Common myeloid progenitor, CD34-positive (primary cell): ENCODE measurements at regions not wholly inside any gene's neighbourhood (a gene's known extent, or its start where the extent isn't known, plus 50 kb on each side); places are given as distances from the start of the nearest gene placed in this dataset.

ENCODE experiments used
- CTCF ChIA-PET: fragments of 350-600 bp; sonication (Branson Sonifier 250); formaldehyde crosslinking; loops from one replicate; lab custom pipeline; 2021; ENCODE audit warnings: antibody characterized with exemption; lab: Charles Lee
- POLR2A ChIA-PET: fragments of 350-600 bp; sonication (Branson Sonifier 250); formaldehyde crosslinking; loops from one replicate; lab custom pipeline; 2021; ENCODE audit warnings: antibody characterized with exemption; lab: Charles Lee
- DNase-seq, 3 donors: peaks; one replicate each; pipeline versions ENCODE4 v3.0.0 to v3.0.0-alpha.2; 2013
- H3K27ac ChIP-seq, 2 experiments: 1 replicate in 1 of 2; 2 replicates in 1 of 2; pipeline ENCODE4 v1.7.0; 2013; ENCODE audit warnings: inconsistent platforms in 2 of 2, low read length in 2 of 2, mild to moderate bottlenecking in 2 of 2, low read depth in 1 of 2, moderate library complexity in 1 of 2; ENCODE audit not compliant: severe bottlenecking in 2 of 2, insufficient read depth in 1 of 2, poor library complexity in 1 of 2
- H3K27me3 ChIP-seq, 5 experiments: replicated peaks in 2 of 5; 1 replicate in 3 of 5; 2 replicates in 2 of 5; pipeline versions ENCODE4 v1.6.1 to v1.7.0; 2013; ENCODE audit warnings: low read length in 4 of 5, mild to moderate bottlenecking in 2 of 5, moderate library complexity in 2 of 5, inconsistent platforms in 1 of 5; ENCODE audit not compliant: insufficient read depth in 5 of 5, control insufficient read depth in 4 of 5
- H3K36me3 ChIP-seq, 4 experiments: 1 replicate in 2 of 4; 2 replicates in 2 of 4; pipeline versions ENCODE4 v1.6.1 to v1.7.0; 2013; ENCODE audit warnings: low read length in 3 of 4, control low read depth in 1 of 4, mild to moderate bottlenecking in 1 of 4; ENCODE audit not compliant: control insufficient read depth in 4 of 4, insufficient read depth in 4 of 4
- H3K4me1 ChIP-seq, 4 experiments: 1 replicate in 3 of 4; 2 replicates in 1 of 4; pipeline versions ENCODE4 v1.6.1 to v1.7.1; 2013; ENCODE audit warnings: low read length in 3 of 4, mild to moderate bottlenecking in 3 of 4, control low read depth in 1 of 4, inconsistent platforms in 1 of 4, moderate library complexity in 1 of 4; ENCODE audit not compliant: control insufficient read depth in 4 of 4, insufficient read depth in 4 of 4; ENCODE audit errors: control extremely low read depth in 1 of 4
- H3K4me3 ChIP-seq, 7 experiments: 1 replicate in 4 of 7; 2 replicates in 3 of 7; pipeline versions ENCODE4 v1.5.1 to v1.7.0; 2013; ENCODE audit warnings: mild to moderate bottlenecking in 7 of 7, low read length in 6 of 7, moderate library complexity in 6 of 7, inconsistent platforms in 2 of 7, low read depth in 2 of 7, control low read depth in 1 of 7; ENCODE audit not compliant: insufficient read depth in 4 of 7, control insufficient read depth in 1 of 7; ENCODE audit errors: extremely low read depth in 1 of 7
- H3K9me3 ChIP-seq, 5 experiments: 1 replicate in 4 of 5; 2 replicates in 1 of 5; pipeline versions ENCODE4 v1.6.1 to v1.7.1; 2013; ENCODE audit warnings: low read length in 4 of 5, mild to moderate bottlenecking in 2 of 5, inconsistent platforms in 1 of 5, low read depth in 1 of 5, moderate library complexity in 1 of 5; ENCODE audit not compliant: control insufficient read depth in 4 of 5, insufficient read depth in 2 of 5; ENCODE audit errors: control extremely low read depth in 1 of 5
- WGBS: methylation state at CpG from one replicate; pipeline ENCODE4 v1.1.5; 2013; ENCODE audit not compliant: insufficient coverage; 5-methylcytosine and 5-hydroxymethylcytosine counted together

DNA sequence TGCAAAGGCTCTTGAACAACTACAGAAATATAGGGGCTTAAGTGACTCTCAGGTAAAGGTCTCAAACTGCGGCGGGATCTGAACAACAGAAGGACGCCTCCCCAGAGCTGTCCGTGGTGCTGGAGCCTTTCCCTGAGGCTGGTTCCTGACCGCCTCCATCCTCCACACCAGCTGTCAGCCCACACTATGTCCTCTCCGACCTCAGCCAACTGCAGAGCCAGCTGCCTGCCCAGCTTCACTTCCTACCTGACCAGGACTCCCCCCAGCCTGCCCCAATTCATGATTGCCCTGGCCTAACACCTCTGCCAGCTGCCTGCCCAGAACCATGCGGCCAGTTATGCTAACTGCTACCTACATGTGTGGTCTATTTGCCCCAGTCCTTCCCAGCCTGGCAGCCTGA lies 63.6 kb upstream of the ZC3H12A start:
- Histone ChIP-seq H3K4me3 (no peak overlapping the region), H3K36me3 (no peaks in the 10 kb centered on the region), H3K27me3 (peaks cover 0 to 10% (median 0%) of the 10 kb centered on the region in 5 experiments), H3K9me3 (peaks cover 0 to 3% (median 0%) of the 10 kb centered on the region in 5 experiments), H3K4me1 (no peaks in the 10 kb centered on the region), H3K27ac (no peak overlapping the region)
- POLR2A ChIA-PET = no interaction called here
- CTCF ChIA-PET = no interaction called here
- peak in 2 of 3 donors; percentile 19 to 24 for DNase-seq
- 19% methylated on average over 7 of the region's 7 CpGs for WGBS

DNA sequence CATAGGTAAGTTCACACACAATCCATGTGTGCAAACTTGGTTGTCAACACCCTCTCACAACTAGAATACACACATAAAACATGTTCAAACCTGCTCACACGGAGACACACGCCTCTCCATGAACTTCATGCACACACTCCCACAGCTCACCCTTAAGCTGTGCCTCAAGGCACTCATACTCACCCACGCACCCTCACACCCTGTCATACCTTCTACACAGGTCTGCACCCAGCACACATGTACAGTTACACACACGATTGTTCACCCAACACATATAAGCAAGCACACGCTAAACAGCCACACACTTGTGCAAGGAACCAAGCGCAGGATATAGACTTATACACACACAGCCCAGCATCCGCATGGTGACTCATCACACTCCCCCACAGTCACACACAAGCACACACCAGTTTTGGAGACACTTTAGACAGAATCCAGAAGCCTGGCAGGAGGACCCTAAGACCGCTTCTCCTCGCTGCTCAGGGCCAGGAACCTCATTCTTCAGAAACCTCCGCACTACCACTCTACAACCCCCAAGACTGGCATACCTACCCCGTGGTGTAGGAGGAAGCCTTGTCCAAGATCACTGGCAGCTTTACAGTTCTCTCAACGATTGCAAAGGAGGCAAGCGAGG lies 58.7 kb upstream of the ZC3H12A start:
- no peak for DNase-seq
- Histone ChIP-seq H3K36me3 (no peaks in the 10 kb centered on the region), H3K4me3 (no peak overlapping the region), H3K4me1 (no peaks in the 10 kb centered on the region), H3K27me3 (peaks cover 0 to 3% (median 0%) of the 10 kb centered on the region in 5 experiments), H3K9me3 (peaks cover 0 to 3% (median 0%) of the 10 kb centered on the region in 5 experiments), H3K27ac (no peak overlapping the region)
- ChIA-PET POLR2A (no interaction called here), CTCF (interaction anchor here (2.9 kb wide), 1 partner anchor 18 kb away, joined by 9 read pairs; no protein-coding TSS in a partner anchor)
- 94% methylated on average over 13 of the region's 13 CpGs for WGBS

DNA sequence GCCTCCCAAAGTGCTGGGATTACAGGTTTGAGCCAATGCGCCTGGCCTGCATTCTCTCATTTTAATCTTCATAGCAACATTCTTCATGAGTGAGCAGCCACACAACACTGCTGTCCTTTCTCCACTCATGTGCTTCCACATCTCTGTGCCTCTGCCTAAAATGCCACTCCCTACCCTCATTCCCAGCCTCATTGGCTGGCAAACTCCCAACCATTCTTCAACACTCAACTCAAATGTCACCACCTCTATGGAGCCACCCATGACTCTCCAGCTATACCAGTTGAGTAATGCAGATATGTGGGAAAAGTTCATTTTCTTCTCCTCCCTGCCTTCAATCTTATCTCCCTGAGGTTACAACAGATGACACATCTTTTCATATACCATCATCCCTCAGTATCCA lies 53.9 kb upstream of the ZC3H12A start:
- Histone ChIP-seq H3K9me3 (peaks cover 0 to 2% (median 0%) of the 10 kb centered on the region in 5 experiments), H3K4me1 (no peaks in the 10 kb centered on the region), H3K36me3 (no peaks in the 10 kb centered on the region), H3K4me3 (no peak overlapping the region), H3K27me3 (peaks cover 0 to 5% (median 0%) of the 10 kb centered on the region in 5 experiments), H3K27ac (no peak overlapping the region)
- DNase-seq = no peak
- POLR2A ChIA-PET = no interaction called here
- WGBS = 43% methylated on average over 1 of the region's 1 CpG
- CTCF ChIA-PET = no interaction called here

DNA sequence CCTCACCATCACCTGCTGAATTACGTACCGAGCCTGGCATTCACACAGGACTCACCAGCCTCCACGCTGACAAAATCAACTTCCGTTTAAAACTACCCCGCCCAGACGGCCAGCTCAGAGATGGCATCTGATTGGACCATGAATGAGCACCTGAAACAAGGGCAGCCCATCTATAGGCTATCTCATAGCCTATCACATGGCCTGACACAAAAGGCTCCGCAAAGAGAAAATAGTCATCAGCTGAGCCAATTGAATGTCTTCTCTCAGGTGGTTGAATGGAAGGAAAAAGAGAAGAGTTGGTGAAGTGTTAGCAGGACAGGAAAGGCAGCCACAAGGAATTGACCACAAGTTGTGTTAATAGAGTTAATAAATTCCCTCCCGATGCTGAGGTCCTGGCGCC lies 50.6 kb upstream of the ZC3H12A start:
- 95% methylated on average over 8 of the region's 9 CpGs for WGBS
- CTCF ChIA-PET = interaction anchor here (0.6 to 3.0 kb wide), 3 partner anchors 9 to 13 kb away, joined by 3 to 10 read pairs (median 4); no protein-coding TSS in a partner anchor
- POLR2A ChIA-PET = no interaction called here
- Histone ChIP-seq H3K4me1 (no peaks in the 10 kb centered on the region), H3K9me3 (no peaks in the 10 kb centered on the region), H3K27ac (no peak overlapping the region), H3K27me3 (peaks cover 0 to 5% (median 0%) of the 10 kb centered on the region in 5 experiments), H3K4me3 (no peak overlapping the region), H3K36me3 (no peaks in the 10 kb centered on the region)
- DNase-seq = no peak

DNA sequence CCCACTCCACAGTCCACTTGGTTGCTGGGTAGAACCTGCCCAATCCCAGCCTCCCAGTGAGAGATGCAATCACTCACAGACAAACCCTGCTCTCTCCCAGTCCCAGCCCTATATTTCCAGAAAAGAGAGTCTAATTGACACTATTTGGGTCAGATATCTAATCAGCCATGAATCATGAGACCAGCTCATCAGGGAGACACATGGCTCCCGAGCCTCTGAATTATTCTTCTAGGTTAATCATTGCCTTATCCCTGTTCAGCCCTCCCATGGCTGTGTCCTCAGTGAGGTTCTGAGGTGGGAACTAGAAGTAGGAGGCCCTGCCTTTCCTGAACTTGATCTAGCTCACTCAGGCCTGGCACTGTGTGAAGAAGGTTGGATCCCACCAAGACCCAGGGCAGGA lies 49.9 kb upstream of the ZC3H12A start:
- WGBS = 100% methylated on average over 1 of the region's 1 CpG
- CTCF ChIA-PET = interaction anchor here (1.5 to 3.0 kb wide), 2 partner anchors 10 to 12 kb away, joined by 4 to 10 read pairs; no protein-coding TSS in a partner anchor

More for the DNA sequence above, 49.9 kb upstream of the ZC3H12A start:
- H3K27ac ChIP-seq = no peak overlapping the region
- H3K4me1 ChIP-seq = no peaks in the 10 kb centered on the region
- H3K36me3 ChIP-seq = no peaks in the 10 kb centered on the region
- POLR2A ChIA-PET = no interaction called here
- peaks cover 0 to 5% (median 0%) of the 10 kb centered on the region in 5 experiments for H3K27me3 ChIP-seq
- no peak overlapping the region for H3K4me3 ChIP-seq
- H3K9me3 ChIP-seq = no peaks in the 10 kb centered on the region
- no peak for DNase-seq
